Fibroblast of peridontal ligament (primary cell): ENCODE measurements at regions not wholly inside any gene's neighbourhood (a gene's known extent, or its start where the extent isn't known, plus 50 kb on each side); places are given as distances from the start of the nearest gene placed in this dataset.

Experiments
- DNase-seq: peaks from one replicate; pipeline ENCODE4 v3.0.0-alpha.2; 2010; ENCODE audit errors: extremely low read depth

- DNase-seq = peak; percentile 86
Measured at GRCh38 chr12:58530742-58531062, 389.6 kb downstream of the LRIG3 start.

- no peak for DNase-seq
Measured at GRCh38 chr12:58532855-58533608, 387.3 kb downstream of the LRIG3 start.

- DNase-seq = no peak
Measured at GRCh38 chr12:58533652-58534051, 386.7 kb downstream of the LRIG3 start.

GRCh38 chr12:58537278-58537677 lies 383.0 kb downstream of the LRIG3 start:
- DNase-seq = peak; percentile 69

- DNase-seq = no peak
Measured at GRCh38 chr12:58539295-58539694, 381.0 kb downstream of the LRIG3 start.

- peak; percentile 93 for DNase-seq
Measured at GRCh38 chr12:58540480-58541299, 379.6 kb downstream of the LRIG3 start.

GRCh38 chr12:58541300-58541690 lies 379.0 kb downstream of the LRIG3 start:
- DNase-seq = no peak

GRCh38 chr12:58544281-58544680 lies 376.0 kb downstream of the LRIG3 start:
- no peak for DNase-seq

GRCh38 chr12:58547217-58547616 lies 373.1 kb downstream of the LRIG3 start:
- no peak for DNase-seq

- DNase-seq = no peak
Measured at GRCh38 chr12:58548801-58549200, 371.5 kb downstream of the LRIG3 start.

- DNase-seq = no peak
Measured at GRCh38 chr12:58554522-58555157, 365.7 kb downstream of the LRIG3 start.

GRCh38 chr12:58557171-58557570 lies 363.1 kb downstream of the LRIG3 start:
- DNase-seq = peak; percentile 62

GRCh38 chr12:58557661-58558060 lies 362.6 kb downstream of the LRIG3 start:
- no peak for DNase-seq

- DNase-seq = no peak
Measured at GRCh38 chr12:58563621-58564020, 356.7 kb downstream of the LRIG3 start.

GRCh38 chr12:58564721-58565120 lies 355.6 kb downstream of the LRIG3 start:
- peak; percentile 83 for DNase-seq

- DNase-seq = peak; percentile 97
Measured at GRCh38 chr12:58566599-58566998, 353.7 kb downstream of the LRIG3 start.

GRCh38 chr12:58567189-58567588 lies 353.1 kb downstream of the LRIG3 start:
- DNase-seq = no peak

- DNase-seq = no peak
Measured at GRCh38 chr12:58570411-58570810, 349.9 kb downstream of the LRIG3 start.

GRCh38 chr12:58575256-58575655 lies 345.0 kb downstream of the LRIG3 start:
- peak; percentile 43 for DNase-seq

GRCh38 chr12:58576081-58576480 lies 344.2 kb downstream of the LRIG3 start:
- DNase-seq = no peak

GRCh38 chr12:58576916-58577315 lies 343.4 kb downstream of the LRIG3 start:
- DNase-seq = no peak

- DNase-seq = no peak
Measured at GRCh38 chr12:58580095-58580494, 340.2 kb downstream of the LRIG3 start.

- DNase-seq = peak; percentile 74
Measured at GRCh38 chr12:58583529-58583928, 336.8 kb downstream of the LRIG3 start.
